ENCODE measurements at regions not wholly inside any gene's neighbourhood (a gene's known extent, or its start where the extent isn't known, plus 50 kb on each side); places are given as distances from the start of the nearest gene placed in this dataset.

DNA sequence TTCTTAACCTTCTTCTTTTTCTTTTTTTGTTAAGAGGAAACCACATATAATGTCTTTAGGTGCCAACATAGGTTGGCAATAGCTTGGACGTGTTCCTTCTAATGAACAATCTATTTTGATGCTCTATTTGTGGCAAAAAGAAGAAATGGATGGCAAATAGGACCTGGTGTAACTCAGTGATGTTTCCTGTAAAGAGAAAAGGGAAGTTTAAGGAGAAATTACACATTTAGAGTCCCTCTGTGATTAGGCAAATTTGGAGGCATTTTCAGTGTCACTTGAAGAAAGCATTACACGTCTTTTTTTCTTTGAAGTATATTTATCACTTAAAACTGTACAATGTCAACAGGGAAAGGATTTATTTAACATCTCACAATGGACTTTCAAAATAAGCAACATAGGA, 327.1 kb downstream of the ZIC1 start:
- ChIA-PET POLR2A (no interaction called here), CTCF (no interaction called here)
- DNase-seq (ENCODE audit: low read depth, low spot score): no peak
- TF ChIP-seq CTCF (IDR thresholded peaks at IDR 0.05; ENCODE audit: insufficient read depth, low read length, missing control alignments): no peak
- H3K4me3 ChIP-seq (ENCODE audit: low read depth, low read length): no peak overlapping the region

- POLR2A ChIA-PET: no interaction called here
- CTCF ChIA-PET: no interaction called here
Observed at GRCh38 chr3:147737376-147737775, 328.2 kb downstream of the ZIC1 start.

GRCh38 chr3:147740928-147741327, 331.8 kb downstream of the ZIC1 start:
- ChIA-PET POLR2A (no interaction called here), CTCF (no interaction called here)
- DNase-seq (ENCODE audit: low read depth, low spot score): no peak
- H3K4me3 ChIP-seq (ENCODE audit: low read depth, low read length): no peak overlapping the region
- TF ChIP-seq CTCF (IDR thresholded peaks at IDR 0.05; ENCODE audit: insufficient read depth, low read length, missing control alignments): no peak

More at GRCh38 chr3:147737376-147737775, 328.2 kb downstream of the ZIC1 start:
- DNase-seq (ENCODE audit: low read depth, low spot score): no peak
- H3K4me3 ChIP-seq (ENCODE audit: low read depth, low read length): no peak overlapping the region
- no peak for TF ChIP-seq CTCF (IDR thresholded peaks at IDR 0.05; ENCODE audit: insufficient read depth, low read length, missing control alignments)

DNA sequence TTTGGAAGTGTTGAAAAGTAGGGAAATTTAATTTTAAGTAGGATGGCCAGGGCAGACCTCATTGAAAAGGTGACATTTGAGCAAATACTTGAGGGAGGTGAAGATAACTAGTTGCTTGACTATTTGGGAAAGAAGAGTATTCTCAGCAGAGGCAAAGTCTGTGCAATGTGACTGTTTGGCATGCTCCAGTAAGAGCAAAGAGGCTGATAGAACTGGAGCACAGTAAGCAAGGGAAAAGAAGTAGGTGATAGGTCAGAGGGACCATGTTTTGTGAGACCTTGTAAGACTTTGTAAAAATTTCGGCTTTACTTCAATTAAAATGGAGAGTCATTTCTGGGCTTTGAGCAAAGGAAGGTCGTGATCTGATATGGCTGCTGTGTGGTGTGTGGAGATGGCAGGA, 335.8 kb downstream of the ZIC1 start:
- no peak for DNase-seq (ENCODE audit: low read depth, low spot score)
- POLR2A ChIA-PET: no interaction called here
- TF ChIP-seq CTCF (IDR thresholded peaks at IDR 0.05; ENCODE audit: insufficient read depth, low read length, missing control alignments): no peak
- CTCF ChIA-PET: no interaction called here
- H3K4me3 ChIP-seq (ENCODE audit: low read depth, low read length): no peak overlapping the region

- no peak for TF ChIP-seq CTCF (IDR thresholded peaks at IDR 0.05; ENCODE audit: insufficient read depth, low read length, missing control alignments)
- no peak for DNase-seq (ENCODE audit: low read depth, low spot score)
- no peak overlapping the region for H3K4me3 ChIP-seq (ENCODE audit: low read depth, low read length)
- ChIA-PET CTCF (no interaction called here), POLR2A (no interaction called here)
Observed at GRCh38 chr3:147755310-147755709, 346.1 kb downstream of the ZIC1 start.

GRCh38 chr3:147756476-147756875, 347.3 kb downstream of the ZIC1 start:
- no peak overlapping the region for H3K4me3 ChIP-seq (ENCODE audit: low read depth, low read length)
- ChIA-PET CTCF (no interaction called here), POLR2A (no interaction called here)
- DNase-seq (ENCODE audit: low read depth, low spot score): no peak
- no peak for TF ChIP-seq CTCF (IDR thresholded peaks at IDR 0.05; ENCODE audit: insufficient read depth, low read length, missing control alignments)

Measured in AG04449 (cell line).